Osteoblast (primary cell): ENCODE measurements at regions not wholly inside any gene's neighbourhood (a gene's known extent, or its start where the extent isn't known, plus 50 kb on each side); places are given as distances from the start of the nearest gene placed in this dataset.

Experiments
- DNase-seq: peaks from one replicate; pipeline ENCODE4 v3.0.0; 2011; ENCODE audit warnings: low spot score, mixed read lengths; ENCODE audit not compliant: insufficient read length; ENCODE audit errors: missing footprints
- H2AFZ ChIP-seq: 2 replicates; pipeline ENCODE4 v1.6.0; 2011; ENCODE audit warnings: mild to moderate bottlenecking, low read length
- H3K27ac ChIP-seq: 2 replicates; pipeline ENCODE4 v1.5.1; 2011; ENCODE audit warnings: mild to moderate bottlenecking, low read depth, low read length, moderate library complexity
- H3K27me3 ChIP-seq: 2 replicates; pipeline ENCODE4 v1.6.0; 2012; ENCODE audit warnings: mild to moderate bottlenecking, control low read depth, inconsistent platforms, low read length, moderate library complexity; ENCODE audit not compliant: insufficient read depth
- H3K36me3 ChIP-seq: 2 replicates; pipeline ENCODE4 v1.5.1; 2011; ENCODE audit warnings: mild to moderate bottlenecking, low read length, control low read depth, moderate library complexity; ENCODE audit not compliant: insufficient read depth
- H3K4me1 ChIP-seq: 2 replicates; pipeline ENCODE4 v1.5.1; 2011; ENCODE audit warnings: mild to moderate bottlenecking, low read length, control low read depth, moderate library complexity; ENCODE audit not compliant: insufficient read depth
- H3K4me2 ChIP-seq: 2 replicates; pipeline ENCODE4 v1.6.0; 2011; ENCODE audit warnings: mild to moderate bottlenecking, low read length; ENCODE audit not compliant: insufficient read depth
- H3K4me3 ChIP-seq: fragments of 200-600 bp; sonication (generic); 3 replicates; pipeline ENCODE4 v1.5.1; 2012; ENCODE audit warnings: mild to moderate bottlenecking, low read length, inconsistent platforms; ENCODE audit not compliant: insufficient read depth
- H3K79me2 ChIP-seq: 2 replicates; pipeline ENCODE4 v1.6.0; 2012; ENCODE audit warnings: mild to moderate bottlenecking, low read length, control low read depth, inconsistent platforms; ENCODE audit not compliant: insufficient read depth
- H3K9me3 ChIP-seq: 2 replicates; pipeline ENCODE4 v1.5.1; 2011; ENCODE audit warnings: low read depth, low read length, control low read depth
- H4K20me1 ChIP-seq: 2 replicates; pipeline ENCODE4 v1.6.0; 2012; ENCODE audit warnings: mild to moderate bottlenecking, low read length, control low read depth; ENCODE audit not compliant: insufficient read depth
- TF ChIP-seq, protein P1 (sequence below): IDR thresholded peaks from 2 replicates; pipeline ENCODE4 v1.5.1; 2011; ENCODE audit warnings: mild to moderate bottlenecking, low read depth, low read length, moderate library complexity; ENCODE audit errors: extremely low read depth

DNA sequence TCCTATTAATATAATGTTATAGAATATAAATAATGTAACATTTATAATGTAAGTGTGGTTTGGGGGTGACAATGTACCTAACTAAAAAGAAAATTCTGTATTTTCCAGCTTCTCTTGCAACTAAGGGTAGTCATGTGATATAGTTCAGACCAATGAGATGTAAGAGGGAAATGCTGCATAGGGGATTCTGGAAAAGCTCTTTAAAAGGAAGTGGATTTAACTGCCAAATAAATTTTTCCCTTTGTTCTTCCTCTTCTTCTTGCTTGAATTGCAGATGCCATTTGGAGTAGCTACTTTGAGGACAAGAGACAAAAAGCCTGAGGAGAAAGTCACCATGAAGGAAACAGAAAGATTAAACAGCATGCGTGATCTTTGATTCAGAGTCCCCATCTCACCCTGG is 194.3 kb downstream of the PTEN start:
- H3K4me3 ChIP-seq: no peak overlapping the region
- no peaks in the 10 kb centered on the region for H3K9me3 ChIP-seq
- no peak overlapping the region for H2AFZ ChIP-seq
- no peak for DNase-seq
- H3K27ac ChIP-seq: no peak overlapping the region
- no peaks in the 10 kb centered on the region for H4K20me1 ChIP-seq
- TF ChIP-seq, protein P1, sequence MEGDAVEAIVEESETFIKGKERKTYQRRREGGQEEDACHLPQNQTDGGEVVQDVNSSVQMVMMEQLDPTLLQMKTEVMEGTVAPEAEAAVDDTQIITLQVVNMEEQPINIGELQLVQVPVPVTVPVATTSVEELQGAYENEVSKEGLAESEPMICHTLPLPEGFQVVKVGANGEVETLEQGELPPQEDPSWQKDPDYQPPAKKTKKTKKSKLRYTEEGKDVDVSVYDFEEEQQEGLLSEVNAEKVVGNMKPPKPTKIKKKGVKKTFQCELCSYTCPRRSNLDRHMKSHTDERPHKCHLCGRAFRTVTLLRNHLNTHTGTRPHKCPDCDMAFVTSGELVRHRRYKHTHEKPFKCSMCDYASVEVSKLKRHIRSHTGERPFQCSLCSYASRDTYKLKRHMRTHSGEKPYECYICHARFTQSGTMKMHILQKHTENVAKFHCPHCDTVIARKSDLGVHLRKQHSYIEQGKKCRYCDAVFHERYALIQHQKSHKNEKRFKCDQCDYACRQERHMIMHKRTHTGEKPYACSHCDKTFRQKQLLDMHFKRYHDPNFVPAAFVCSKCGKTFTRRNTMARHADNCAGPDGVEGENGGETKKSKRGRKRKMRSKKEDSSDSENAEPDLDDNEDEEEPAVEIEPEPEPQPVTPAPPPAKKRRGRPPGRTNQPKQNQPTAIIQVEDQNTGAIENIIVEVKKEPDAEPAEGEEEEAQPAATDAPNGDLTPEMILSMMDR: no peak
- H3K27me3 ChIP-seq: no peaks in the 10 kb centered on the region
- peaks cover 5% of the 10 kb centered on the region for H3K4me1 ChIP-seq
- no peaks in the 10 kb centered on the region for H3K36me3 ChIP-seq
- no peak overlapping the region for H3K4me2 ChIP-seq
- no peaks in the 10 kb centered on the region for H3K79me2 ChIP-seq

DNA sequence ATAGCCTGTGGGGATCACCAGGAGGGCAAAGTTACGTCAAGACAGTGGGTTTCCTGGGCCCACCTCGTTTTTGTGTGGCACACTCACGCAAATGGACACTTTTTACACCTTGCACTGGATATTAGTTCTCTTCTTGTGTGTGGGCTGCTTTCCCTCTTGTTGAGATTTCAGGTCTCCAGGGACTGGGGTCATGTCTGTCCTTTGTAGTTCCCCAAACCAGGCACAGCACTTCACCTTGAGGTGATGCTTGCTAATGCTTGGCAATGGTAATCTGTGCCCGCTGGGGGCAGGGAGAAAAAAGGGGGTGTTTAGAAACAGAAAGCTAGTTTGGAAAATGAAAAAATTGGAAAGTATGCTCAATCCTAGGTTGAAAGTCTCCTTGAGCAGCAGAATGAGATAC is 195.3 kb downstream of the PTEN start:
- H3K27ac ChIP-seq: no peak overlapping the region
- no peak overlapping the region for H2AFZ ChIP-seq
- H3K9me3 ChIP-seq: no peaks in the 10 kb centered on the region
- H3K36me3 ChIP-seq: no peaks in the 10 kb centered on the region
- no peak overlapping the region for H3K4me3 ChIP-seq
- peaks cover 13% of the 10 kb centered on the region for H3K4me1 ChIP-seq
- no peak overlapping the region for H3K4me2 ChIP-seq
- TF ChIP-seq, protein P1: no peak
- no peaks in the 10 kb centered on the region for H3K79me2 ChIP-seq
- no peaks in the 10 kb centered on the region for H3K27me3 ChIP-seq
- no peak for DNase-seq
- H4K20me1 ChIP-seq: no peaks in the 10 kb centered on the region

DNA sequence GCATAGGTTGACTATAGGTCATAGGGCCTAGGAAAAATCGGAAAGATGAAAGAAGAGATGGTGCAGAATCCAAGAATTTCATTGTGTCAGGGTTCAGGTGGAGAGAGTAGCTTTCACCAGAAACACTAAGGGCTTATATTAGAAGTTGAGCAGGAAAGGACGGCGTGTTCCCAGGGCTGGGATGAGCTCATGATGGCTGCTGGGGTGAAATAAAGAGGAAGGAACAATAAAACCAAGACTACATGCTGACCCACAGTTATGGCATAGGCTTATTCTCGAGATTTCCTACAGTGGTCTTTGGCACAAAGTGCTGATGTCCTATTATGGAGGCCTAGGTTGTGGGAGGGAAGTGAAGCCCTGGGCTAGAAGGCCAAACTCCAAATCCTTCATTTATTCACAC is 195.8 kb downstream of the PTEN start:
- Histone ChIP-seq H3K9me3 (no peaks in the 10 kb centered on the region), H3K79me2 (no peaks in the 10 kb centered on the region), H3K4me2 (no peak overlapping the region), H3K4me1 (peaks cover 13% of the 10 kb centered on the region), H3K27me3 (no peaks in the 10 kb centered on the region), H3K4me3 (no peak overlapping the region), H4K20me1 (no peaks in the 10 kb centered on the region), H3K27ac (no peak overlapping the region), H3K36me3 (no peaks in the 10 kb centered on the region), H2AFZ (no peak overlapping the region)
- TF ChIP-seq, protein P1: no peak
- DNase-seq: no peak

DNA sequence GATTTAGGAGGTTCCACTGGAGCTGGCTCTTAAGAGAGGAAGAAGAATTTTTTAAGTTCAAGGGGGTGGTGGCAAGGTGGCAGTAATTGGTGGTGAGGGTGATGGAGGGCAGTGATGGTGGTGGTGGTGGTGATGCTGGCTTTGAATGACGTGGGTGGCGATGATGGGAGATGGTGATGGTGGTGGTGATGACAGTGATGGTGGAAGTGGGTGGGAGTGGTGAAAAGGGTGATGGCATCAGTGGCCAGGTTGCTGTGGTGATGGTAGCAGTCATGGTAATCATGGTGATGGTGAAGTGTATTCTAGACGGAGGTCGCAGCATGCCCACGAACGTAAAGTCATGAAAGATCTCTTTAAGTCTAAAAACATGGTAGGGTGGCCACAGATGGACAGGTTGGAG is 197.3 kb downstream of the PTEN start:
- Histone ChIP-seq H3K4me2 (no peak overlapping the region), H3K9me3 (no peaks in the 10 kb centered on the region), H3K4me3 (no peak overlapping the region), H3K4me1 (peaks cover 13% of the 10 kb centered on the region), H3K27me3 (no peaks in the 10 kb centered on the region), H4K20me1 (no peaks in the 10 kb centered on the region), H3K79me2 (no peaks in the 10 kb centered on the region), H3K27ac (no peak overlapping the region), H2AFZ (no peak overlapping the region), H3K36me3 (no peaks in the 10 kb centered on the region)
- TF ChIP-seq, protein P1: no peak
- no peak for DNase-seq
